GM12878 (cell line): ENCODE measurements at regions not wholly inside any gene's neighbourhood (a gene's known extent, or its start where the extent isn't known, plus 50 kb on each side); places are given as distances from the start of the nearest gene placed in this dataset.

Experiments
- ATAC-seq: fragments of 200-7000 bp; cut with Tn5 transposase; 3 replicates; pipeline ENCODE4 v1.9.1; 2020; ENCODE audit warnings: mild to moderate bottlenecking, moderate library complexity
- BruUV-seq: library from RNA; stranded (reverse); fragments of 400-500 nt; replicated peaks from 2 replicates; lab custom pipeline; 2021; lab: Mats Ljungman, UMichigan
- CTCF ChIA-PET: fragments of 300-600 bp; sonication (Branson Sonifier 250); formaldehyde crosslinking; extraction: SDS; loops from one replicate; lab custom pipeline; 2021; ENCODE audit warnings: inconsistent platforms; lab: Yijun Ruan, JAX
- POLR2A ChIA-PET: fragments of 350-600 bp; formaldehyde crosslinking; extraction: SDS; loops from one replicate; lab custom pipeline; 2021; ENCODE audit warnings: inconsistent platforms; lab: Charles Lee
- RAD21 ChIA-PET: fragments of 300-600 bp; sonication (Branson Sonifier 250); formaldehyde crosslinking; loops from one replicate; lab custom pipeline; 2023; ENCODE audit warnings: antibody characterized with exemption; ENCODE audit not compliant: unreplicated experiment; lab: Charles Lee
- SMC1A ChIA-PET: fragments of 300-600 bp; sonication (Branson Sonifier 250); formaldehyde crosslinking; loops from one replicate; lab custom pipeline; 2023; ENCODE audit not compliant: unreplicated experiment, uncharacterized antibody; lab: Charles Lee
- DNase-seq: peaks from one replicate; pipeline ENCODE4 v3.0.0-alpha.2; 2011; ENCODE audit warnings: low read depth, low spot score
- FAIRE-seq: peaks from 3 replicates; lab custom pipeline; 2011; peaks lifted over from hg19 to GRCh38; lab: Jason Lieb, UNC
- H2AFZ ChIP-seq: 2 replicates; pipeline ENCODE4 v1.6.0; 2011; ENCODE audit warnings: low read depth, low read length, control low read depth; ENCODE audit not compliant: control insufficient read depth
- H3K27ac ChIP-seq: 2 replicates; pipeline ENCODE4 v1.5.1; 2011; ENCODE audit warnings: control low read depth; ENCODE audit not compliant: control insufficient read depth, insufficient read depth
- H3K27me3 ChIP-seq, 2 experiments: replicated peaks in 1 of 2; 2 replicates each; pipeline versions ENCODE4 v1.6.0 to v1.6.1; 2011; ENCODE audit warnings: low read length in 1 of 2; ENCODE audit not compliant: control insufficient read depth in 2 of 2, insufficient read depth in 2 of 2
- H3K36me3 ChIP-seq, 2 experiments: 2 replicates each; pipeline ENCODE4 v1.5.1; 2011; ENCODE audit warnings: low read length in 1 of 2; ENCODE audit not compliant: control insufficient read depth in 2 of 2, insufficient read depth in 2 of 2
- H3K4me1 ChIP-seq: 2 replicates; pipeline ENCODE4 v1.6.1; 2011; ENCODE audit warnings: mild to moderate bottlenecking, low read length, moderate library complexity, mixed read lengths; ENCODE audit not compliant: control insufficient read depth, insufficient read depth
- H3K4me2 ChIP-seq: 2 replicates; pipeline ENCODE4 v1.6.0; 2011; ENCODE audit warnings: control low read depth; ENCODE audit not compliant: control insufficient read depth, insufficient read depth
- H3K4me3 ChIP-seq: fragments of 200-600 bp; sonication (generic); 2 replicates; pipeline ENCODE4 v1.5.1; 2016
- H3K79me2 ChIP-seq: 2 replicates; pipeline ENCODE4 v1.6.0; 2011; ENCODE audit warnings: low read length; ENCODE audit not compliant: control insufficient read depth, insufficient read depth
- H3K9ac ChIP-seq: 2 replicates; pipeline ENCODE4 v1.8.0; 2011; ENCODE audit warnings: low read length, control low read depth, mixed read lengths; ENCODE audit not compliant: control insufficient read depth, insufficient read depth
- H3K9me3 ChIP-seq: replicated peaks from 3 replicates; pipeline ENCODE4 v1.5.1; 2011; ENCODE audit warnings: mild to moderate bottlenecking, low read length; ENCODE audit not compliant: control insufficient read depth, insufficient read depth
- H4K20me1 ChIP-seq: 2 replicates; pipeline ENCODE4 v1.6.0; 2011; ENCODE audit not compliant: control insufficient read depth, insufficient read depth
- BACH1 ChIP-seq: fragments of 450-650 bp; IDR thresholded peaks from 2 replicates; pipeline ENCODE4 v1.6.1; 2017; ENCODE audit warnings: mild to moderate bottlenecking, borderline replicate concordance
- BHLHE40 ChIP-seq, 2 experiments: fragments of 450-650 bp in 1 of 2; IDR thresholded peaks; 2 replicates each; pipeline ENCODE4 v1.6.1; 2011 to 2017; ENCODE audit warnings: low read depth in 2 of 2, borderline replicate concordance in 1 of 2, improper control_type of control experiment in 1 of 2, low read length in 1 of 2, mild to moderate bottlenecking in 1 of 2
- CHD1 ChIP-seq: IDR thresholded peaks from 2 replicates; pipeline ENCODE4 v1.6.1; 2012; ENCODE audit warnings: low read depth, low read length, improper control_type of control experiment
- GABPA ChIP-seq: IDR thresholded peaks from 2 replicates; pipeline ENCODE4 v1.6.1; 2014; ENCODE audit warnings: antibody characterized with exemption, low read depth, mild to moderate bottlenecking, inconsistent platforms
- KDM1A ChIP-seq: fragments of 200-600 bp; sonication (generic); IDR thresholded peaks from 2 replicates; pipeline ENCODE4 v1.6.1; 2016; ENCODE audit warnings: borderline replicate concordance
- NR2C2 ChIP-seq: IDR thresholded peaks from 2 replicates; pipeline ENCODE4 v1.6.1; 2011; ENCODE audit warnings: borderline replicate concordance, low read depth; ENCODE audit not compliant: control insufficient read depth, insufficient read length
- RAD51 ChIP-seq: fragments of 450-650 bp; IDR thresholded peaks from 2 replicates; pipeline ENCODE4 v1.6.1; 2016; ENCODE audit warnings: moderate library complexity, mild to moderate bottlenecking, inconsistent platforms
- RBBP5 ChIP-seq: fragments of 200-600 bp; sonication (generic); conservative IDR thresholded peaks from 2 replicates; pipeline ENCODE4 v1.6.1; 2016
- SUPT20H ChIP-seq: IDR thresholded peaks from 2 replicates; pipeline ENCODE4 v1.6.1; 2011; ENCODE audit warnings: low read depth, mild to moderate bottlenecking, low read length, moderate library complexity, borderline replicate concordance; ENCODE audit not compliant: control insufficient read depth
- ZNF24 ChIP-seq: fragments of 450-650 bp; IDR thresholded peaks from 2 replicates; pipeline ENCODE4 v1.6.1; 2017; ENCODE audit warnings: antibody characterized with exemption, mild to moderate bottlenecking
- WGBS: methylation state at CpG from one replicate; pipeline ENCODE4 v1.1.6; 2016; ENCODE audit warnings: low lambda C conversion rate; ENCODE audit not compliant: insufficient replicate concordance, insufficient coverage; ENCODE audit errors: missing lambda C conversion rate; 5-methylcytosine and 5-hydroxymethylcytosine counted together
- in situ Hi-C: fragments of 300-500 bp; cut with MboI; formaldehyde crosslinking; loops from 9 replicates; pipeline ENCODE4 v1.14.3; 2018; ENCODE audit warnings: mixed read lengths
- intact Hi-C: fragments of 100-400 bp; cut with micrococcal nuclease; formaldehyde crosslinking; loops from one replicate; pipeline ENCODE4 v1.14.2; 2022; ENCODE audit not compliant: unreplicated experiment
- TF ChIP-seq, protein P1 (sequence below), 3 experiments: IDR thresholded peaks in 2 of 3; conservative IDR thresholded peaks in 1 of 3; 2 replicates each; pipeline ENCODE4 v1.5.1; 2011; ENCODE audit warnings: low read depth in 3 of 3, low read length in 3 of 3, mild to moderate bottlenecking in 3 of 3, control low read depth in 2 of 3, moderate library complexity in 2 of 3, inconsistent platforms in 1 of 3, mixed read lengths in 1 of 3; ENCODE audit not compliant: control insufficient read depth in 2 of 3, insufficient read depth in 1 of 3; ENCODE audit errors: extremely low read depth in 1 of 3
- TF ChIP-seq, protein P2 (sequence below): IDR thresholded peaks from 2 replicates; pipeline ENCODE4 v1.6.1; 2011; ENCODE audit warnings: borderline replicate concordance, low read depth, mild to moderate bottlenecking, moderate library complexity, mixed read lengths, low read length; ENCODE audit not compliant: insufficient read depth; ENCODE audit errors: extremely low read length
- TF ChIP-seq, protein P3 (sequence below): IDR thresholded peaks from 2 replicates; pipeline ENCODE4 v1.6.1; 2011; ENCODE audit warnings: low read depth, mild to moderate bottlenecking, low read length, moderate library complexity, borderline replicate concordance; ENCODE audit errors: extremely low read depth

DNA sequence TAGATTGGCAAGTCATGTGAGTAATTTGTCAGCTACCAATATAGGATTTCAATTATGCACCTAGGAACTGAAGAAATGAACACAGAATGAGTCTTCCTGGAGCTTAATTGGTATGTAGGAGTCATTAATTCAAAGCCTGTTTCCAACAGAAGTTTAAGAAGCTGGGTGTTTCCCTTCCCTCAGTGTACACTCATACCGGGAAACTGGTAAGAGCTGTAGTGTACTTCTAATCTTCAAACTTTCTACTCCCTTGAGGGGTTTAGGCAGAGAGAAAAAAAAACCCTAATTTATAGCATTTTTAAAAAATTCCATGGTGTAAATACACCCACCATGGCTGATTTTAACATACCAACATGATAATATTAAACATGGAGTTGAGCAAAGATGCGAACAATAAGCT, 665.7 kb upstream of the SLITRK5 start:
- Histone ChIP-seq H3K27me3 (no peaks in the 10 kb centered on the region), H3K4me3 (no peak overlapping the region), H3K9me3 (no peaks in the 10 kb centered on the region), H3K27ac (no peak overlapping the region), H3K79me2 (no peaks in the 10 kb centered on the region), H4K20me1 (no peaks in the 10 kb centered on the region), H3K4me1 (no peaks in the 10 kb centered on the region), H3K9ac (no peak overlapping the region), H3K4me2 (no peak overlapping the region), H2AFZ (no peak overlapping the region), H3K36me3 (no peaks in the 10 kb centered on the region)
- no peak for TF ChIP-seq BHLHE40 (IDR thresholded peaks at IDR 0.05; ENCODE audit: borderline replicate concordance in 1 of 2, low read depth in 2 of 2, low read length in 1 of 2)
- no peak for TF ChIP-seq RBBP5
- peak; percentile 80 for TF ChIP-seq ZNF24
- TF ChIP-seq, protein P1, sequence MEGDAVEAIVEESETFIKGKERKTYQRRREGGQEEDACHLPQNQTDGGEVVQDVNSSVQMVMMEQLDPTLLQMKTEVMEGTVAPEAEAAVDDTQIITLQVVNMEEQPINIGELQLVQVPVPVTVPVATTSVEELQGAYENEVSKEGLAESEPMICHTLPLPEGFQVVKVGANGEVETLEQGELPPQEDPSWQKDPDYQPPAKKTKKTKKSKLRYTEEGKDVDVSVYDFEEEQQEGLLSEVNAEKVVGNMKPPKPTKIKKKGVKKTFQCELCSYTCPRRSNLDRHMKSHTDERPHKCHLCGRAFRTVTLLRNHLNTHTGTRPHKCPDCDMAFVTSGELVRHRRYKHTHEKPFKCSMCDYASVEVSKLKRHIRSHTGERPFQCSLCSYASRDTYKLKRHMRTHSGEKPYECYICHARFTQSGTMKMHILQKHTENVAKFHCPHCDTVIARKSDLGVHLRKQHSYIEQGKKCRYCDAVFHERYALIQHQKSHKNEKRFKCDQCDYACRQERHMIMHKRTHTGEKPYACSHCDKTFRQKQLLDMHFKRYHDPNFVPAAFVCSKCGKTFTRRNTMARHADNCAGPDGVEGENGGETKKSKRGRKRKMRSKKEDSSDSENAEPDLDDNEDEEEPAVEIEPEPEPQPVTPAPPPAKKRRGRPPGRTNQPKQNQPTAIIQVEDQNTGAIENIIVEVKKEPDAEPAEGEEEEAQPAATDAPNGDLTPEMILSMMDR (IDR thresholded peaks at IDR 0.05 in 2 of 3, conservative IDR thresholded peaks at IDR 0.05 in 1 of 3; ENCODE audit: control insufficient read depth in 2 of 3, extremely low read depth in 1 of 3, insufficient read depth in 1 of 3, low read depth in 3 of 3, low read length in 3 of 3), result no peak
- TF ChIP-seq KDM1A, result no peak
- TF ChIP-seq NR2C2, result no peak
- 45% methylated on average over 2 of the region's 2 CpGs for WGBS
- intact Hi-C loops (no loop called here), in situ Hi-C loops (no loop called here)
- ChIA-PET POLR2A (no interaction called here), RAD21 (no interaction called here), SMC1A (no interaction called here), CTCF (interaction anchor here (0.6 kb wide), 1 partner anchor 24 kb away, joined by 3 read pairs; no protein-coding TSS in a partner anchor)
- ATAC-seq, result peak; percentile 69
- no peak for DNase-seq
- FAIRE-seq, result no peak
- BruUV-seq, result no TSS peak

DNA sequence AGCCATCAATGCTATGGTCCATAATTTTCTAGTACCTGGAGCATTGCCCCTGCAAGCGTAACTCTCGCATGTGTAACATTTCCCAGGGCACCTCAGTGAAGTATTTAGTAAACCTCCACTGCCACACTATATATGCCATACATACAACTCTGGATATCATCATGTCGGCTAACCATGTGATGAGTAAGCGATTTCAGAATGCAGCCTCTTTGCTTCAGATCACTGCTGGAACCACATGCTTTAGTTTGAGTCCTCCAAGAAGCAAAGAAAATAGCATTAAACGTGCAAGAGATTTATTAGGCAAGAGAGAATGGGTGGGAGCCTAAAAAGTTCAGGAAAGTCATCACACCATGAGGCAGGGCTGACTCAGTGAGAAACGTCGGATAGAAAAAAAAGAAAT, 635.6 kb upstream of the SLITRK5 start:
- no peaks in the 10 kb centered on the region for H3K27me3 ChIP-seq
- 42% methylated on average over 7 of the region's 7 CpGs for WGBS
- TF ChIP-seq, protein P2, sequence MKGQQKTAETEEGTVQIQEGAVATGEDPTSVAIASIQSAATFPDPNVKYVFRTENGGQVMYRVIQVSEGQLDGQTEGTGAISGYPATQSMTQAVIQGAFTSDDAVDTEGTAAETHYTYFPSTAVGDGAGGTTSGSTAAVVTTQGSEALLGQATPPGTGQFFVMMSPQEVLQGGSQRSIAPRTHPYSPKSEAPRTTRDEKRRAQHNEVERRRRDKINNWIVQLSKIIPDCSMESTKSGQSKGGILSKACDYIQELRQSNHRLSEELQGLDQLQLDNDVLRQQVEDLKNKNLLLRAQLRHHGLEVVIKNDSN, result no peak
- no peak for TF ChIP-seq CHD1
- TF ChIP-seq SUPT20H, result no peak
- TF ChIP-seq NR2C2, result no peak
- TF ChIP-seq, protein P3, sequence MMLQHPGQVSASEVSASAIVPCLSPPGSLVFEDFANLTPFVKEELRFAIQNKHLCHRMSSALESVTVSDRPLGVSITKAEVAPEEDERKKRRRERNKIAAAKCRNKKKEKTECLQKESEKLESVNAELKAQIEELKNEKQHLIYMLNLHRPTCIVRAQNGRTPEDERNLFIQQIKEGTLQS, result no peak
- TF ChIP-seq GABPA, result no peak
- TF ChIP-seq BACH1, result no peak
- no peak for TF ChIP-seq RAD51
- no peak overlapping the region for H3K27ac ChIP-seq
- BruUV-seq, result no TSS peak
- no peaks in the 10 kb centered on the region for H3K4me1 ChIP-seq
- no peak for ATAC-seq
- H3K9ac ChIP-seq, result no peak overlapping the region
- H3K4me2 ChIP-seq, result no peak overlapping the region
- H3K4me3 ChIP-seq, result no peak overlapping the region
- in situ Hi-C loops, result no loop called here
- DNase-seq, result no peak
- H2AFZ ChIP-seq, result no peak overlapping the region
- intact Hi-C loops, result no loop called here
- FAIRE-seq, result no peak
- RAD21 ChIA-PET, result no interaction called here
- no peaks in the 10 kb centered on the region for H3K36me3 ChIP-seq
- H3K79me2 ChIP-seq, result no peaks in the 10 kb centered on the region
- no peaks in the 10 kb centered on the region for H4K20me1 ChIP-seq
- POLR2A ChIA-PET, result no interaction called here
- no peaks in the 10 kb centered on the region for H3K9me3 ChIP-seq
- CTCF ChIA-PET, result no interaction called here
- SMC1A ChIA-PET, result no interaction called here
